GM12872 (cell line): ENCODE measurements at regions not wholly inside any gene's neighbourhood (a gene's known extent, or its start where the extent isn't known, plus 50 kb on each side); places are given as distances from the start of the nearest gene placed in this dataset.

Source experiments
- CTCF ChIP-seq: IDR thresholded peaks from 3 replicates; pipeline ENCODE4 v1.5.1; 2011; ENCODE audit warnings: low read depth, mild to moderate bottlenecking, low read length, moderate library complexity; ENCODE audit not compliant: insufficient read depth

GRCh38 chrY:19059733-19060132 lies 286.2 kb upstream of the HSFY2 start:
- no peak for TF ChIP-seq CTCF

- no peak for TF ChIP-seq CTCF
Measured at GRCh38 chrY:19058831-19059370, 285.4 kb upstream of the HSFY2 start.

GRCh38 chrY:19056138-19056469 lies 282.6 kb upstream of the HSFY2 start:
- no peak for TF ChIP-seq CTCF

- TF ChIP-seq CTCF: no peak
Measured at GRCh38 chrY:19055232-19056137, 281.9 kb upstream of the HSFY2 start.

- TF ChIP-seq CTCF: no peak
Measured at GRCh38 chrY:19053806-19054205, 280.3 kb upstream of the HSFY2 start.

GRCh38 chrY:19051021-19051420 lies 277.5 kb upstream of the HSFY2 start:
- no peak for TF ChIP-seq CTCF

GRCh38 chrY:19042984-19043442 lies 269.5 kb upstream of the HSFY2 start:
- no peak for TF ChIP-seq CTCF
